Glomerular visceral epithelial cell (primary cell): ENCODE measurements at regions not wholly inside any gene's neighbourhood (a gene's known extent, or its start where the extent isn't known, plus 50 kb on each side); places are given as distances from the start of the nearest gene placed in this dataset.

ENCODE experiments used
- DNase-seq: peaks from one replicate; pipeline ENCODE4 v3.0.0-alpha.2; 2016; ENCODE audit errors: extremely low spot score

DNA sequence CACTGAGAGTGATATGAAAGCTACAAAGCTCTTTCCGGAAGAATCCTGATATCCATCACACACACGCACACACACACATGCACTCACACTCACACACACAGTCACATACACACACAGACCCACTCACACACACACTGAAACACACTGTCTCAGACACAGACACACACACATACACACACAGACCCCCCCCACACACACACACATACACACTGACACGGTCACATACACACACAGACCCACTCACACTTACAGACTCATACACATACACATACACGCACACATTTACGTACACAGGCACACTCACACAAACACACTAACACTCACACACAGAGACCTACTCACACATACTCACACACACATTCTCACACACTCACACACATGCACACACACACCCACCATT lies 58.6 kb downstream of the LIG4 start:
- DNase-seq = no peak

DNA sequence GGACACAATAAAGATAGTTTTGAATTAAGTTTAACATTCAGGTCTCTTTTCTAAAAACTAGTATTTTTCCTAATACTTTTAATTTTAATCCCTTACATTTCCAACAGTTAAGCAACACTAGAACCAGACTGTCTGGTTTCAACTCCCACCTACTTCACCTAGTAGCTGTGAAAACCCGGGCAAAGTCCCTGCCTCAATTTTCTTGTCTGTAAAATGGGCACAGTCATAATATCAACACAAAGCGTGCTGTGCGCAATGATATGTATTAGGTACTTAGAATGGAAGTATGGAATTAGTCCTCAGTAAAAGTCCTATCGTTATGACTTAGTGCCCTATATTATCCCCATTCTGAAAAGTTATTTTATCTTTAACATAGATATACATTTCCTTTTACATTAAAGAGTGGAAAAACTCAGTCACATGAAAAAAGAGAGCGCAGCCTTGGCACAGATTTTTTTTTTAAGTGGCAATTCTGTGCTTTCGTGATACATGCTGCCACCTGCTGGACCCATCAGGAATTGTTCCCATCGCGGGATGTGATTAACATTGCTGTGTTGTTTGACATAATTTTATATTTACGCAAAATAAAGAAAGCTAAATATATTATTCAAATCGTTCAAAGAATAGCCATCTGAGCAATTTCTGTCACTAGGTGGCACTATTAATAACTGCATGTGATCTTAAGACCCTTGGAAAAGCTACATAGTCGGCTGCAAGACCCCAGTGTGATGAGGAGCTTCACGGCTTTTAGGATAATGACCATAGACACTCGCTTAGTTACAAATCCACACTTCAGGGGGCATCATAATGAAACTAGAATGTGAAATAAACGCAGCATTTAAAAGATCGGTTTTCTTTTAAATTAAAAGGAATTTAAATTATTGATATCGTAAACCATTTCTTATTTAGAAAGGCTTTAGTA lies 59.9 kb downstream of the LIG4 start:
- DNase-seq = peak; percentile 56

DNA sequence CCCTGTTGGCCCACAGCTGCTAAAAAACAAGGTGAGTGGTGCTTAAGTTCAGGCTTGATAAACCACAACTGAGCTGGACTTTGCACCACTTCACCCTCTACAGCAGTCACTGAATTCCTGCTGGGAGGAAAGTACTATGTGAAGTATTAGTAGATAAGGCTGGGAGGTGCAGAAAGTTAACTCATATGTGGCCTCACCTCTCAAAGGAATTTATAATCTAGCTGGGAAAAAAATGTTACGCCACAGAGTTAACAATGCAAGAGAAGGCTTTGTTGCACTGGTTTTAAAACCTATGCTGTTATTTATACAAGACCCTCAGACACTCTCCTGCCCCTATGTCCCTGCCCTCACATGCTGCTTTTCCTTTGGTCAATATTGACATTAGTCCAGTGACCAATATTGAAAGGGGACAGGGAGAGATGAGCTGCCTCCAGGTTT lies 60.9 kb downstream of the LIG4 start:
- DNase-seq = no peak

DNA sequence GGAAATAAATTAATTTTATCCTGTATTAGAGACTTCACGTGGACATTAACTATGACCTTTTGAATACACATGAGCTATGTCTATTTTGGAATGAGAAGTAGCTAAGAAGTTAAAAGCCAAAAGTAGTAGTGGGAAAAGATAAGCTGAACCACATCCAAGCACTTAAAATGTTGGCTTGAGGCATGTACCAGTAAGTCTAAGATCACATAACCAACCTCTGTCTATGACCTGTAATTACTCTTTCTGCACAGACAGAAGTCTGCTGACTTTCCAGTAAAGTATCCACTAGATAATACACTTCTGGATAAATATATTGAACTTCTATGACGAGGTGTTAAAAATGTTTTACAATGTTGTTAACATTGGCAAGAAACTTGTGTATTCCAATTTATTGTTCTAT lies 68.7 kb downstream of the LIG4 start:
- no peak for DNase-seq

DNA sequence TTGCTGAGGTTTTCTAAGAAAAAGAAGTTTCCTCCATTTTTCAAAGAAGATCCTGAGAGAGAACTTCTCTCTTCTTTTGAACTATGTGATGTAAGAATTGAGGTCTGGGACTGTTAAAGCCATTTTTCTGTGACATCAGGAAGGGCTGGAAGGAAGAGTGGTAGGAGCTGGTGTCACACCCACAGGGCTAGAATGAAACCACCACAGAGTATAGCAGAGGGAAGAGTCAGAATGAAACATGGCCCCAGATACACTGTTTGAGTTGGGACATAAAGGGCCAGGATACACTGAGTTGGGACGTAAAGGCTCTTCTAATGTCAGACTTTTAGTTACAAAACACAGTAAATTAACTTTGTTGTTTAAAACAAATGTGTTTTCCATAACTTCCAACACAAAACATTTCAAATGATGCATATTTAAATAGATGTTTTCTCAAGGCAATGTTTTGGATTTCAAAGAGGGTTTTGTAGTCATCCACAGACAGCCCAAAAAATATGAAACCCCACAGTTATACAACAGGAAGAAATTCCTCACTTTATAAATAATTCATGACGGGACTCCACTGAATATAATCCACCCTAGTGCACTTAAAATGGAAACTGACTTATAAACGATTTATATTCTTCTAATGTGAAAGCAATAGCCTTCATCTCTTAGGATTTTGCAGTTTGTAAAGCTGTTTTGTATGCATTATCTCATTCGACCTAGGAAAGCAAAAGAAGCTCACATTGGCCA lies 72.5 kb downstream of the LIG4 start:
- DNase-seq = no peak

DNA sequence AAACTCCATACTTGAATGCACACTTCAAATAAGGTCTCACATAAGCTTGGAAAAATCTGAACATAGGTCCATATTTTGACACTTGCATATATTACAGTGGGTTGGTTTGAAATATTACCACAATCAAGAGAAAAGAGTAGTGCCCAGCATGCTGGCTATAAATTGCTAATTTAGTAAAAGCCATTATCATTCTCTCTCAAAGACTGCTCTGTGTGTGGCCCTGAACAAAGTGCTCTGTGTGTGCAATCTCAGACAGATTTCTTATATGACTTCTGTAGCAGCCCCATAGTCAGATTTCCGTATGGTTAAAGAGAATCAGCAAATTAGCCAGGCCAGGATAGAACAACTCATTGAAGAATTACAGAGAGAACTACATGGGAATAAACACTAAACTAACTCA lies 78.2 kb downstream of the LIG4 start:
- no peak for DNase-seq

DNA sequence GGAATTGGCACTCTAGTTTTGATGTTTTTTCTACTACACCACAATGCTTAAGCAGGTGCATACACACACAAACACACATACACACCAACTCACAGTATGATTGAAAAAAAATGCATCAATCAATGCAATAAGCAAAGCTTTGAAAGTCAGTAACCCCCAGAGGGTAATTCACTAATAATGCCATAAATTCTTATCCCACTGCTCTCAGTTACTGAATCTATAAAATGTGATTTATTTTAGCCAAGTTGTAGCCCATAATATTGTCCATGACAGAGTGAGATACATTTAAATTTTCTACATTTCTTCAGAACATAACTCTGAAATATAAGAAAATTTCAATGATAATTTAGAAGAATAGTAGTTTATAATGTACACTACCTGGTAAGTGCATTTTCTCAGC lies 87.9 kb downstream of the LIG4 start:
- DNase-seq = no peak

DNA sequence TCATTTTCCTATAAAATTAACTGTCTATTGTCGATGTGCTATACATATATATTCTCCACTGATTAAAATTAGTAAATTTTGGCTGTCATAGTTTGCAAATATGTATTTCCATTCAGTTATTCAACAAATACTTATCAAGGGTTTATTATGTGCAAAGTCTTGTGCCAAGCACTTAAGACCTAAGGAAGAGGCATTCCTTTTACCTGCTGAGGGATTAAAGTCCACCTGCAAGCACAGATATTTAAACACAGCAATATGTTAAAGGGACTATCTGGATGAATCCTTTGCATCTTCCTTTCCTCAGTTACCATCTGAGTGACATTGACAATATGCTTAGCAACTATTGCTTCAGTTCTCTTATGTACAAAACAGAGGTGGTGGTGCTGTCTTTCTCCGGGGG lies 89.3 kb downstream of the LIG4 start:
- no peak for DNase-seq

DNA sequence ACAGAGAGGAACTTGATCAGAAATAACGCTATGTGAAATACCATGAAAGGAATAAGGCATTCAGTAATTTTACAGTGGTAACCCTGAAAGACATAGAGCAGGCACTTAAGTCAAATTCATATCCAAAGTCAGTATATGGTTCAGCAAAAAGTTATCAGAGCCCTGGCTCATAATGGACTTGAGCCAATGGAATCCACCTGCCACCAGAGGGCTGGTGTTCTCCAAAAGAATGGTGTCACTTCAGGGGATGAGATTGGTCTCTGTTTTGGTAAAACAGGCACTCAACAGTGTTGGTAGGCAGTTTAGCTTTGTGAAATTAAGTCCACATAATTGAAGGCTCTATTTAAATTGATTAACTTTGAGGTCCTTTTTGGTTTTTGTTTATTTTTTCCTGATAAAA lies 93.9 kb downstream of the LIG4 start:
- DNase-seq = no peak

DNA sequence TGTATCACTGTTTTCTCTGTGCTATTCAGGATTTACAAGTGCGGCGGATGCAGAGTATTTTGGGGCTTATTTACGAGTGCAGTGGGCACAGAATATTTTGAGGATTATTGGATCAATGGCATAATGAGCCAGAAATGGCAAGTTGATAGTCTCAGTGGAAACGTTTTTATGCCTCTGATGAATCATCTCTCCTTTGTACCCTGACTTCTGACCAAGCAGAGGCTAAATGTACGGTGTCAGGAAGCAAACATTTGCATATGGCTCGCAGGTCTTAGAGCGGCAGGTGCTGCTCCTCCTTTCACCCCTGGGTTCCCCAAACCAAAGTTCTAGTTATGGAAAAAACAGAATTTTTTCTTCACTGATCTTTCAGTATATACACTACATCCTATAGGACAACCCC lies 94.5 kb downstream of the LIG4 start:
- no peak for DNase-seq

DNA sequence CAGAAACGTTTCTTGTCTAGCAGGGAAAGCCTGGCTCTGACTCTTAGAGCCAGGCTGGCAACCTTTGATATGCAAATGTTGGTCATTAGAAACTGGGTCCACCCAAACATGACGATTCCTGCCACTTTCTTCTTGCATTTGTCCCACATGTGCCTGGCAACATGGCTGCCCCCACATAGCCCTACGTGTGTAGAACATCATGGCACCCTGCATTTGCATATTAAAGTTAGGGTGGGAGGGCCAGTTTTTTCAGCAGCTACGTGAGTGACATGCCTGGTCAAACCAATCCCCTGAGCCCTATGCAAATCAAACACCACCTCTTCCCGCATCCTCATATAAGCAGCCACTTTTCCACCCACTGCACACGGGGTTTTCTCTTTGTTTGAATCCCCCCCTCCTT lies 95.0 kb downstream of the LIG4 start:
- DNase-seq = no peak

DNA sequence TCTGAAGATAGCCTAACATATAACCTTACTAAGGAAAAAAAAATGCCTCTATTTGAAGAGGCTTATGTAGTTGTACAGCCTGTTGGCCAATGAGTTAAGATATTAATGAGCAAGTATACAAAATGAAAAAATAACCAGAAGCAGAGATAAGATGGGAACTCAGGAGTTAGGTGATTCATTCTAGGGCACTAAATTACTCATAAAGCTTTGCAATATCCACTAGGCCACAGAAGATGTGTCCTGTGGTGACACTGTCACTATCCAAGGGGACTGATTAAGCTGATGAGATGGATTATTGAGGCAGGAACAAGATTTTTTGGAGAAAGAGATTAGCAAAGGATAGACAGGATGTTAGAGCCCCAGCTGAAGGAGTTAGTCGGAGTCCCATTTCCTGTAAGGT lies 99.6 kb downstream of the LIG4 start:
- DNase-seq = no peak

DNA sequence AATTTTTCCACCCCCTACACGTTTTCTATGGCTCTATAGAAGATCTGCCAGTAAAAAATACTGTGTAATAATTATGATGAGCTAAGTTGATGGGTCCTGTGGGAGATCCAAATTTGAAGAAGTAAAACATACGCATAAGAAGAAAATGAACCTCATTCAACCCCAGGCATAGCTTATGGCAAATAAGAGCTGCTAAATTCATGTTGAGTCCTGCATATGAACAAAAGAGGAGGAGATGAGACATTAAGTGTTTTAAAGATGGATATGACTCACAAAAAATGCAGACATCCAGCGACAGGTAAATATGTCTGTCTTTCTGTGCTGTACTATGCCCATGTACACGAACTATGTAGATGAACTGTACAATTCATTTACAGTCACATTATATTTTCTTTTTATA lies 101.9 kb downstream of the LIG4 start:
- no peak for DNase-seq

DNA sequence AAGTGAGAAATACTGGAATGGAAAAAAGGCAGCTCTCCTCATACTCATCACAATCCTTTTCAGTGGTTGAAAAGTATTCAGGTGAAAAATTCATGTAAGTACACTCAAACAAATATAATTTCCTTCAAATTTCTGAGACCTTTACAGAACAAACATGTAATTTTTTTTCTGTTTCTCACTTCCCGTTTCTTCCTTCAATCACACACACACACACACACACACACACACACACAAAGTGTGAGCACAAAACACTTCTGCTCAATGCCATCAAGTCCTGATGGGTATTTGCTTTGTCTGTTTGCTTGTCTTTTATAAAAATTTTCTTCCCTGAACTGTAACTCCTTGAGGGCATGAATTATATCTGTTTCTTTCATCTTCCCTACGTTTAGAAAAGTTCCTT lies 110.6 kb downstream of the LIG4 start:
- DNase-seq = no peak

DNA sequence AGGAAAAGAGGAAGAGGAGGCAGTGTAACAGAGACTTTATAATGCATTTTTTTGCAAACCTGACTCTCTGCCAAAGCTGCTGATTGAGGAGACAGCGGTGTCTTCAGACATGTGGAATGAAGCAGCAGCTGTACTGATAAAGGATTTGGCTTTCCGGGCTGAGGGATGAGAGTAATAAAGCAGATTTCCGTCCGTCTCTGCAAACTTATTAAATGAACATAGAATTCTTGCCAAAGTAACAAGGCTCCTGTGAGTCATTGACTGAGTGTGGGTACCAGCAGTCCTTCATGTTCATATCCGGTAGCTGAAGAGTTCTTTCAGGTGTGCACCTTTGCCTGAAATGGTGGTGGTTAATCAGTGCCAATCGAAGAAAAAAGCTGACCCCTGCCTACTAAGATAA lies 112.6 kb downstream of the LIG4 start:
- no peak for DNase-seq

DNA sequence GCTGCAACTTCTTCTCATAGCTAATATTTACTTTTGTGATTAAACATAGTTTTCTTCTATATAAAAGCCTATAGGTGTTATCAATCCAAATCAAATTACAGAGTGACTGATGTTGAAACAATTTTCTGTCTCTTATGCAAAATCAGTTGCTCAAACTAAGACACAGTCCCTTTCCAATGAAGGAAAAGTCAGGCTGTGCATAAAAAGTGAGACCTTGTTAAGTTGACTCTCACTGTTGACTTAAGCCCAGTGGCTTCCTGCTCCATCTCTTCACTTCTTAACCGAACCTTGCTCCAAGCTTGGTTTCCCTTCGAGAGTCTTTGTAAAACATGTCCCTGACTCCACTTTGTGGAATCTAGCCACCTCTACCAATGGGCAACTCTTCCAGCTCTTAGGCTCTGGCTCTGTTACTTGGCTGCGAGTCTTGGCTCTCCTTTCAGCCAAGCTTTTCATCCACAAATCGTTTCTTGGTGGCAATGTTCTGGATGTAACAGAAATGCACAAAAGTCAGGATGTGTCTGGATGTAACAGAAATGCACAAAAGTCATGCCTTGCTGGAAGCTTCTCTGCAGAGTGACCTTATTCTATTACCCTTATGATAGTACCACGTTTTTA lies 118.9 kb downstream of the LIG4 start:
- DNase-seq = no peak

DNA sequence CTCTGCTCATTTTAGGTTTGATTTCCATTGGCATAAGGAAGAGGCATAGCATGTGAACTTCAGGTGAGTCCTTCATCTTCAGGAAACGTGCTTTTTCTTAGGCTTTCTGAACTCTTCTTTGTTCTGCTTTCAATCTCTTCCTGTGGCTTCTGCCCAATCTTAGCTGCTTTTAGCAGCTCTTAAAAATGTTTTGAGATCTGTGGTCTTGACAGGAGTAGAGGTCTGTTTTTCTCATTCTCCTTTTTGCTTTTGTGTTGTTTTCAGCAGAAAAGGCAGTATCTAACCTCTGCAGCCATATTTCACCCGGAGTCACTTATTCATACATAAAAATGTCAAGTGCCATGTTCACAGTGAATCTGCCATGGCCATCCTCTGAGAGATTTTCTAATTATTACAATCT lies 120.3 kb downstream of the LIG4 start:
- DNase-seq = no peak

DNA sequence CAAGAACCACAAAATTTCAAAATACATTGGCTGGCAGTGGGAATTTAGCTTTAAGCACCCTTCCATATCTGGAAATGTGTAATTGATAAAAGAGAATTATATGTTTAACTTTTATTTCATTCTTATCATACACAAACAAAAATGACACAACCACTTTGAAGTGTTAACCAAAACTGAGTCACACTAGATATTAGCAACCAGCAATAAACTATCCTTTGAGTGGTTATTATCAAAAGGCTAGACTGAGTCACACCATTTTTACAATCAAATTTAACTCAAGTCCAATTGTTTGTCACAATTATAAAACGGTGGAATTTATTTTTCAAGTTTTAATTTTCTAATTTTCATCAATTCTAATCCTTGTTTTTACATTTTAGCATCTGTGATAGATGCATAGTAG lies 121.7 kb downstream of the LIG4 start:
- DNase-seq = no peak

DNA sequence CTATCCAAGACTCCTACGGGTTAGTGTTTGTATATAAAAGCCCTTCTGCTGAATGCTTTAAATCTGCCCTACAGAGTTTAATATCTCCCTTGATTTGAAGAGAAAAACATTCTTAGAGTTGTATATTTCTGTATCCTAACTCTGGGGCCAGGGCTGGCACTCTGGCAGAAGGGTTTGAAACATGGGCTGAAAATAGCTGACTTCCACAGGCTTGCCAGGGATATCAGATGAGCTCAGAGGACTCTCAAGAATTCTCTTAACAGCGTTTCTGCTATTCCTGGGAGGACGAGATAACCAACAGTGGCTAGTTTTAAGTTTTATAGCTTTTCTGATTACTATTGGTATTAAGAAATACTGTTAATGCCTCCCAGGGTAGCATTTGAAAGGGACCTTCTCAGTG lies 127.5 kb downstream of the LIG4 start:
- DNase-seq = no peak

DNA sequence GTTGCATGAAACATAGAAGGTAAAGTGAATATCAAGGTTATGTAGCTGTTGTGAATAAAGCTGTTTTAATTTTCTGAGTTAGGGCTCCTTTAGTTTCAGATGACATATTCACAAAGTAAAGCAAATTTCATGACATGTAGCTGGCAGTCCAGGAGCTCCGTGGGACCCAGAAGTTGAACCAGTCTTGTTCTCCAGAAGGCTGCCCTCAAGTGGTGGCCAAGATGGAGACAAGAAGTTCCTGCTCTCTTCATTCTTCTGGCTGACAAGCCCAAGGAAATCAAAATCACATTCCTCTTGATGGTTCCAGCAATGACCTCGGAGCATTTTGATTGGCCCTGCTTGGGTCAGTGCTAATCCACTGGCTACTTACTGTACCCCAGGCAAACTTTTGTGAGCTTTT lies 128.7 kb downstream of the LIG4 start:
- peak; percentile 33 for DNase-seq

DNA sequence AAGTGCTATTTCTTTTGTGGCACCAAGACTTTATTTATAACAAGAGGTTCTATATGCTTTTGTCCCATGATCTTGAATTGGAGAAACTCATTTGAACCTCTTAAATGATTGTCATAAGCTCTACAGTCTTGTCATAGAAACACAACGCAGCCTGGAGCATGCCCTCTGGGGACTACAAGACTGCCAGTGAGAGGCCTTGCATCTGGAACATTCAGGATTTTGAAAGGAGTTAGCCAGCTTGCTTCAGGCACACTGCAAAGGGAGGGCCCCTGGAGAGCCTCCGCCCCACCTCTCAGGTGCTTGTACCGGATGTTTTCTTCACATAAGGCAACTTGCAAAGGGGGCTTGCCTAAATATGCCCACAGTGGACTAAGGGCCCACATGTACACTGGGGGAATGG lies 130.5 kb downstream of the LIG4 start:
- DNase-seq = no peak

DNA sequence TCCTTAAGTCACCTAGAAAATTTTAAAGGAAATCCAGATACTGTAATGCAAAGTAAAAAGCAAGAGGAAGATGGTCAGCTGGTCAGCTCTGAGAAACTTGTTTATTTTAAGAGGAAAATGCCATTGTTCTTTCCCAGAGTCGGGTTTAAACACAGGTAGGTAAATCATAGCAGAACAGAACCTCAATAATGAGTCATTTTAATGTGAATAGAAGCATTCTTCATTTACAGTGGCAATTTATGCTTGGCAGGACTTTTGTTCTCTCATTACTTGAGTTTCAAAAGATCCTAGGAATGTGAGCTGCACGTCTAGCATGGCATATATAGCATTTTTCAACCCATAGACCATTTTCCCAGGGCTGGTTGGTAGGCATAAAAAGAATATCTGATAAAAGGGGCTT lies 132.3 kb downstream of the LIG4 start:
- peak; percentile 33 for DNase-seq

DNA sequence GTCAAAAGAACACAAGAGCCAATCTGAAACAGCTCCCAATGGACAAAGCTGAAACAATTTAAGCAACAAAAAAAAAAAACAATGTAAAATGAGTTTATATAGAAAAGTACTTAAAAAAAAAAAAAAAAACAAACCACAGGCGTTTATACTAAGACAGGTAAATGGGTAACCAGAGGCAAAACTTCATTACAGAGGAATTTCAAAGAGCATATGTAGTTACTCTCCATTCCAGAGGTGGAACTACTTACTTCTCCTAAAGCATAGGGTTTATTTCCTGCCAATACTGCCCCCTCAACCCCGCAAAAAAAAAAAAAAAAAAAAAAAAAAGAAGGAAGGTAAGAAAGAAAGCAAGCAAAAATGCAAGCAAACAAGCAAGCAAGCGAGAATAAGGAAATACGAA lies 132.9 kb downstream of the LIG4 start:
- no peak for DNase-seq
